ENCODE measurements at regions not wholly inside any gene's neighbourhood (a gene's known extent, or its start where the extent isn't known, plus 50 kb on each side); places are given as distances from the start of the nearest gene placed in this dataset.

DNA sequence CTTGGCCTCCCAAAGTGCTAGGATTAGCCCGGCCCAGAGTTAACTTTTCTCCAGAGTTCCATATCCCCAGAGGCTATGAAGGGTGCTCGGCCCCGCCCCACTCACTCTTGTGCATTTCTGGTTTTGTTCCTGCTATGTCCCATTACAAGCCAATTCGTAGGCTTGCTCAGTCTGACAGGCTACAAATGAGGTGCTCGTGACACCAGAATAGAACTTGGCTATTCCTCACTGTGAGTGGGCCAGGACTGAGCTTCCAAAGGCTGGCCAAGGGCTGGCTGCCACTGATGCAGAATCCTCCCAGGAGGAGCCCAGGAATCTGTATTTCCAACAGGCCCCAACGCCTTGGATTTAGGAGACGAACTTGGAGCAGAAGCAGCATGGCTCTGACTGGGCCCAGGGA is 282.7 kb upstream of the C2CD4B start:
- DNase-seq, result no peak

DNA sequence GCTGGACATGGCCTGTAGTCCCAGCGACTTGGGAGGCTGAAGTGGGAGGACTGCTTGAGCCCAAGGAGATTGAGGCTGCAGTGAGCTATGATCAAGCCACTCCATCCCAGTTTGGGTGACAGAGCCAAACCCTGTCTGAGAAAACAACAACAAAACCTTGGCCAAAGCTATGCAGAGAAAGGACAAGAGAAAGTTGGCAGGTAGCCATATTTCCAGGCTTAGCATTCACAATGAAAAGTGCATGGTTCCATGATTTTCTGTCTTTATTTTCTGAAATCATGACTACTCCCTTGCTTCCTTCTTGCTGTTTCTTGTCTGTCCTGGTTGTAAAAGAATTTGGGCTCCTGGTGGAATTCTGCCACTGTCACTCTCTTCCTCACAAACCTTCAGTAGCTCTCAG is 284.6 kb upstream of the C2CD4B start:
- DNase-seq, result no peak

- DNase-seq, result no peak
Observed at GRCh38 chr15:62450061-62450460, 285.0 kb upstream of the C2CD4B start.

- DNase-seq, result no peak
Observed at GRCh38 chr15:62452026-62452425, 286.9 kb upstream of the C2CD4B start.

GRCh38 chr15:62452667-62453066 is 287.6 kb upstream of the C2CD4B start:
- DNase-seq, result no peak

DNA sequence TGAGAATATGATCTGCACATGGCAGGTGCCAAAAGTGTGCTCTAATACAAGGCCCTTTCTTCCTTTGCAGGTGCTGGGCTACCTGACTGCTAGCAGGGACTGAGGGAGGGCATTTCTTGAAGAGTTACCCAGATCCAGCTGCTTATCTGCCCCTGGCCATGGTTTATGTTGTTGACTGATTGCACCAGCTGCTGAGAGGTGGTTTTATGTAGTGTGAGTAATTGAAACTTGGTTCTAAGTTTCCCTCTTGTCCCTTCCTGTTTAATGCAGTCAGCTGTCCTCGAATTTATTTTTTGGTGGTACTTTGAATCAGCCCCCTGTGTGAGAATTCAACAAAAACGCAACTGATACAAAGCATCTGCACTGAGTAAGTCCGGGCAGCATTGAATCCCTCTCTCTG is 288.3 kb upstream of the C2CD4B start:
- DNase-seq, result no peak

DNA sequence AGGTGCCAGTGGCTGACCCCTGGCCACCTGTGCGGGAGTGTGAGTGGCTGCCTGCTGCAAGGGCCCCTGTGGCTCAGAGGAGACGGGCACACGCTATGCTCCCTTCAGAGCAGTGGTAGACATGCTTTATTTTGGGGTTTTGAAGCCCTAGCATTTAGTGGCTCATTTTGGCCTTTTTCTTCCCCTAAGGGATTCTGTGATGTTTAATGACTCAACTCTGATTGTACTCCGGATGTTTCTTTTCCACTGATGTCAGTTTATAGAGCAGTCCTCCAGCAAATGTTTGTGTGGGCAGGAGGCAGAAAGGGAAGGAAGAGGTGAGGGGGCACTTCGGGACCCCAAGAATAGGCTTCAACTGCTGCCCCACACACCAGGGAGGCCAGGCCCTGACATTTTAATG is 288.9 kb upstream of the C2CD4B start:
- no peak for DNase-seq

- no peak for DNase-seq
Observed at GRCh38 chr15:62454567-62455172, 289.6 kb upstream of the C2CD4B start.

- no peak for DNase-seq
Observed at GRCh38 chr15:62455441-62455921, 290.4 kb upstream of the C2CD4B start.

DNA sequence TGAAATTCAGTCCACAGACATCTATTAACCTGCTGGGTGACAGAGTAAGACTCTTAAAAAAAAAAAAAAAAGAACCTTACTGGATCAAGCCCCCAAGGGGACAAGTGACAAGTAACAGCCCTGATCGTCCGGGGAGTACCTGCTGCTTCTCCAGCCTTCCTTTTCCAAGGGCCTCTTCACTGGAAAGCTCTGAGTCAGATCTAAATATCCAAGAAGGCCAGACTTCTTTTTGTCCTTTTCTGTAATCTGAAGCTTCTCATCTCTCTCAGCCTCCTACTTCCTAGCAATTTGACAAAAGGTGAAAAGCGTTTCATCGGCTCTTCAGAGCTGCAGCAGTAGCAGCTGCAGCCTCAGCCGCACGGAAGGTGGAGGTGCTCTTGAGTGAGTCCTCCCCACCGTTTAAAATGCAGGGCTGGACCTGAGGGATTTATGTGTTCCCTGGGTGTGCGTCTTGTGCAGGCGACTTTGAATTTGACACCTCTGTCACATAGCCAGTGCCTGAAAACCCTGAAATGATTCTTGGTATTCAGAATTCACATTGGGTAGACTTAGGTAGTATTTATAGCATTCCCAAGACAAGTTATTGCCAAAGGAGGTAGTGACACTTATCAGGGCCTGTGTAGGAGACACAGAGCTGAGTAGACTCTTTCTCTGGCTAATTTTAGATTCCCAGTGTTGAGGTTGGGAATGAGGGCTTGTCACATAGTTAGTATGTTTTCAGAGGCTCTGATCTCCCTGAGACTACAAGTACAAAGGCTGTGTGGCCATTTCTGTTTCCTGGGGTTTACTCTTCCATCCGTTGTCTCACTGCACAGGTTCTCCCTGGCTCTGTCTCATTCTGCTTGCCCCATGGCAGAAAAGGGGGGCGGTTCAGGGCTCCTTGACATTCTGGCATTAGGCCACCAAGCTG is 291.2 kb upstream of the C2CD4B start:
- DNase-seq, result no peak

DNA sequence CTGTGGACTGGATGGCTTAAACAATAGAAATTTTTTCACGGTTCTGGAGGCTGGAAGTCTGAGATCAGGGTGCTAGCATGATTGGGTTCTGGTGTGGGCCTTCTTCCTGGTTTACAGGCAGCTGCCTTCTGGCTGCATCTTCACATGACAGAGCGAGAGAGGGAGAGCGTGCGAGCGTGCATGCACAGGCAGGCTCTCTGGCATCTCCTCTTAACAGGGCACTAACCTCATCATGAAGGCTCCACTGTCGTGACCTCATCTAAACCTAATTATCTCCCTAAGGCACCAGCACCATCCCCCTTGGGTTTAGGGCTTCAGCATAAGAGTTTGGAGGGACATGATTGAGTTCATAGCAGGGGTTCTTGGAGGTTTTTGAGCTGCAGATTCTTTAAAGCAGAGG is 292.0 kb upstream of the C2CD4B start:
- no peak for DNase-seq

- no peak for DNase-seq
Observed at GRCh38 chr15:62459875-62460274, 294.8 kb upstream of the C2CD4B start.

- DNase-seq, result no peak
Observed at GRCh38 chr15:62462268-62462667, 297.2 kb upstream of the C2CD4B start.

DNA sequence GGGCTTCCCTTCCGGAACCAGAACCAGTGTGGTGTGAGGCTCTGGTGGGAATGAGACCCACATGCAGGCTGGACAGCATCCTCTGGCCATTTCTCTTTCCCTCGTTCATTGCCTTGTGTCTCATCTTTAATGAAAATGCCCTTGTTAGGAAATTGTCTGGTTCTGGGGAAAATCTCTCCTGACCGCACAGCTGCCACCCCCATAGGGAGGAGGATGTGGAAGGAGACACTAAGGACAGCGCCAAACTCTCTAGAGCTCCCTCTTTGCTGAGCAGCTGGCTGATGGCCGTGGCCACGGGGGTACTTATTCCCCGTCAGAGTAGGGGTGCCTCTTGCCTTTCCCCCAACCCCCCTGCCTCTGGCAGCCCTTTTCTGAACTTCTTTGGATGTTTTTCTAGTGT is 297.6 kb upstream of the C2CD4B start:
- no peak for DNase-seq

DNA sequence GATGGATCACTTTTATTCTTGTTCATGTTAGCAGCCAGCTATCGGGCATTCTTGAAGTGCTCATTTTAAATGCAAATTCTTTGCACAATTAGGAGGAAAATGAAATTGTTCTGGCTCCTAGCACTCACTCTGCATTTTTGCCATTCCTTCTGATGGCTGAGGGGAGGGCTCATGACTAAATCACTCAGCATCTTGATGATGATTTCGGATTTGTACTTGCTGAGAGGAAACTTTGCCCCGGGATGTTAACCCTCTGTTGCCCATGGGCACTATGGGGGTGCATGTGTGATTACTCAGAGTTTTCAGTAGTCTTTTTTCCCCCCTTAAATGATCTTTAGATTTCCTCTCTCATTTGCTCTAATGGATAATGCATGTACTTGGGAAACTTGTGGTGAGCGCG is 299.6 kb upstream of the C2CD4B start:
- no peak for DNase-seq

DNA sequence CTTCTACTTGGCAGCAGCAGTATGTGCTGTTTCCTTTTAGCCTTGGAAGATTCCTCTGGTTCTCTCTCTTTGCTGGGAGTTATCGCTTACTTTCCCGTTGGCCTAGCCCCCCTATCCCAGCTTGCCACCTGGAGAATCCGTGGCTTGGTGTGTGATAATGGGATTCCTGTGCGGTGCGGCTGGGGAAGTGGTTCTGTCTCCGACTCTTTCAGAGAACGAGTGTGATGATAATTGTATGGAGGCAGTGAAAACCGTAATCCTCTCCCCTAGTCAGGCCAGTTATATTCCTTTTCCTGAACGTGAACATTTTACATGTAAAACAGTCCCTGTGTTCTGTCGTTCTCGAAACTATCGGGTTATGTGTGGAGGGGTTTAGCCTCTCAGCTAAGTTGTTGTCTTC is 300.1 kb upstream of the C2CD4B start:
- DNase-seq, result no peak

DNA sequence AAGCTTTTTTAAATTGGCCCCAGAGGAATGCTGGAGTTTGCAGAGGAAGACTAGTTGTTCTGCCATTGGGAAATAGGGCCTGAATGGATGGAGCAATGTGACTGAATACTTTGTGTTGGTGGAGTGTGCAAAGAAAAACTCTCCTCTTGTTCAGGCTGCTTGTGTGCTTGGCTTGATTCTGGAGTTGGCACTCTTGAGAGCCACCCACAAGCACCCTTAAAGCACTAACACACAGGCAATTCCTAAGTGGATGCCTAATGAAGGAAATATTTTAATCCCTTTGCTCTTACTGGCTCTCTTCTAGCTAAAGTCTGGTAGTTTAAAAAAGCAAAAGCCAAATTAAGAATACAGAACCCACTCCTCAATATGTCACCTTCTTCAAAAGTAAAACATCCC is 304.4 kb upstream of the C2CD4B start:
- DNase-seq, result no peak

- no peak for DNase-seq
Observed at GRCh38 chr15:62469874-62470688, 305.0 kb upstream of the C2CD4B start.

DNA sequence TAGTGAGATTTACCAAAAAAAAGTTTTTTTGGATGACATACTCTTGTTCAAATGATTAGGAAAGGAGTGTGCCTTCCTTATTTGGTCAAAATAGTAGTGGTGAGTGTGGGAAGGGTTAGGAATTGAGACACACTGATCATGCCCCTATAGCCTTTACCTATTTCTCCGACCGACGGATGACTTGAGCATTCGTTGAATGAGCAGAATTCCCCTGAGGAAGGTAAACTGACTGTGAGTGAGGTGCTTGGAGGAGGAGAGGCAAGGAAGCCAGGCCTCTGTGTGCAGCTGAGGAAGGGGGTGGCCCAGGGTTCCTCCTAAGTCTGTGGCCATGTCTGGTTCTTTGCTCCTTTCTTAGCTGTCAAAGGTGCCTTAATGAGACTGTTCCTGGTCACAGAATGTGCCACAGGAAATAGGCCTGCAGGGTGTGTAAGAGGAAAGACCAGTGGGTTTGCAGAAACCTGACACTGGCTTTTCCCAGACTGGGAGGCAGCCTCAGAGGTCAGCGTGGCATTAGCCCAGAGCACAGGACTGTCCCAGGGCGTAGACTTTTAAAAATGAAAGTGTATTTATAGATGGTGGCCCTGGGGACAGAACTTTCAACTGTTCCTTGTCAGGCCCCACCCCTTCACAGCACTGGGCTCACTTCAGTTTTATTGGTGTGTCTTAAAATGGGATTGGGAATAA is 307.7 kb upstream of the C2CD4B start:
- no peak for DNase-seq

GRCh38 chr15:62474021-62474770 is 309.1 kb upstream of the C2CD4B start:
- no peak for DNase-seq

DNA sequence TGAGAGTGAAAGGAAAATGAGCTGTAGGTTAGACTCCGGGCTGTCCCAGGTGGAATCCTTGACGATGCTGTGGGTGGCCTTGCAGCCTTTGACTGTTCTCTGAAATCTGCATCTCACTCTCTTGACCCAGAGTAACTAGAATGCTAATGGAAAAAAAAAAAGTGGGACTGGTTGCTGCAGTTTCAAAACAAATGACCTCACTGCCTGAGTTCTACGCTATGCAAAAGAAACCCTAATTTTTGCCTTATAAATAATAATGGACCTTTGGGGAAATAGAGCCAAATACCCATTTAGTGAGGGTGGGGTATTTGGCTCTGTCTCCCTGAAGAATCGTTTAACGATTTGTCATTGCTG is 309.7 kb upstream of the C2CD4B start:
- DNase-seq, result no peak

- no peak for DNase-seq
Observed at GRCh38 chr15:62475591-62475990, 310.5 kb upstream of the C2CD4B start.

All from NCI-H1930 (cell line).